ENCODE measurements at regions not wholly inside any gene's neighbourhood (a gene's known extent, or its start where the extent isn't known, plus 50 kb on each side); places are given as distances from the start of the nearest gene placed in this dataset.

GRCh38 chr12:41743835-41744234 is 400.8 kb downstream of the GXYLT1 start:
- H3K4me3 ChIP-seq (replicated peaks; ENCODE audit: low read depth, low read length), result no peak overlapping the region

GRCh38 chr12:41739066-41739465 is 405.6 kb downstream of the GXYLT1 start:
- no peak for DNase-seq (ENCODE audit: low read depth)
- TF ChIP-seq, protein P1, sequence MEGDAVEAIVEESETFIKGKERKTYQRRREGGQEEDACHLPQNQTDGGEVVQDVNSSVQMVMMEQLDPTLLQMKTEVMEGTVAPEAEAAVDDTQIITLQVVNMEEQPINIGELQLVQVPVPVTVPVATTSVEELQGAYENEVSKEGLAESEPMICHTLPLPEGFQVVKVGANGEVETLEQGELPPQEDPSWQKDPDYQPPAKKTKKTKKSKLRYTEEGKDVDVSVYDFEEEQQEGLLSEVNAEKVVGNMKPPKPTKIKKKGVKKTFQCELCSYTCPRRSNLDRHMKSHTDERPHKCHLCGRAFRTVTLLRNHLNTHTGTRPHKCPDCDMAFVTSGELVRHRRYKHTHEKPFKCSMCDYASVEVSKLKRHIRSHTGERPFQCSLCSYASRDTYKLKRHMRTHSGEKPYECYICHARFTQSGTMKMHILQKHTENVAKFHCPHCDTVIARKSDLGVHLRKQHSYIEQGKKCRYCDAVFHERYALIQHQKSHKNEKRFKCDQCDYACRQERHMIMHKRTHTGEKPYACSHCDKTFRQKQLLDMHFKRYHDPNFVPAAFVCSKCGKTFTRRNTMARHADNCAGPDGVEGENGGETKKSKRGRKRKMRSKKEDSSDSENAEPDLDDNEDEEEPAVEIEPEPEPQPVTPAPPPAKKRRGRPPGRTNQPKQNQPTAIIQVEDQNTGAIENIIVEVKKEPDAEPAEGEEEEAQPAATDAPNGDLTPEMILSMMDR (IDR thresholded peaks at IDR 0.05; ENCODE audit: low read length, missing control alignments), result no peak
- H3K4me3 ChIP-seq (replicated peaks; ENCODE audit: low read depth, low read length), result no peak overlapping the region

More at GRCh38 chr12:41743835-41744234, 400.8 kb downstream of the GXYLT1 start:
- DNase-seq (ENCODE audit: low read depth), result no peak
- TF ChIP-seq, protein P1 (IDR thresholded peaks at IDR 0.05; ENCODE audit: low read length, missing control alignments), result no peak

GRCh38 chr12:41737423-41737822 is 407.3 kb downstream of the GXYLT1 start:
- no peak overlapping the region for H3K4me3 ChIP-seq (replicated peaks; ENCODE audit: low read depth, low read length)
- TF ChIP-seq, protein P1 (IDR thresholded peaks at IDR 0.05; ENCODE audit: low read length, missing control alignments), result no peak
- DNase-seq (ENCODE audit: low read depth), result no peak

DNA sequence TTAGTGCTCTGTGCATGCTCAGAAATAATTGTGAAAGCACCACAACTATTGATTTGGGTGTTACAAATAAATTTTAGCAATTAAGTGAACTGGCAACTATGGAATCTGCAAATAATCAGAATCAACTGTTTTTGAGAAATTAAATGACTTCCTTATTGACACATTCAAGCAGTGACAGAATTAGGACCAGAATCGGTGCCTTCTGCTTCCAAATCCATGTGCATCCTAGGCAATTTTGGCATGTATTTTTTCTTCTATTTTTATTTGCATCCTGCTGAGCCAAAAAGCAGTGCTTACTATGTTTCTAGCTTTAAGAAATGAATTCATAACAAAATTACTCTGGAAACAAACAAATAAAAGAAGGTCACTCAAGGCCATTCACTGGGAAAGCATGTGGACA is 408.2 kb downstream of the GXYLT1 start:
- TF ChIP-seq, protein P1 (IDR thresholded peaks at IDR 0.05; ENCODE audit: low read length, missing control alignments), result no peak
- no peak overlapping the region for H3K4me3 ChIP-seq (replicated peaks; ENCODE audit: low read depth, low read length)
- no peak for DNase-seq (ENCODE audit: low read depth)

DNA sequence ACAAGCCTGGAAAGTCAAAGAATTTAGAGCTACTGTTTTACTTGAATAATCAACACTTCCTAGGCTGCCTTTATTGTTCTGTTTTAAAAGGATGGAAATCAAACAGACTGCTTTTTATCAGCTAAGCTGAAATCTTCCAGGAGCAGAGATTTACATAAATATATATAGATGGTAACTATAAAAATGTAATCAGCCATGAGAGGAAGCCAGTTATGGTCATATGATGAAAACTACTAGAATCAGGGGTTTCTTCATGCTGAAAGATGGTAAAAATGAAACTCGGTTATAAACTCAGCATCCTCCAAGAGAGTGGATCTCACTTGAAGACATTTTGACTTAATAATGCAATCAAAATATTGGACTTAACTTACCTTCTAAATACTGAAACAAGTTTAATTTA is 413.0 kb downstream of the GXYLT1 start:
- no peak overlapping the region for H3K4me3 ChIP-seq (replicated peaks; ENCODE audit: low read depth, low read length)
- DNase-seq (ENCODE audit: low read depth), result no peak
- TF ChIP-seq, protein P1 (IDR thresholded peaks at IDR 0.05; ENCODE audit: low read length, missing control alignments), result no peak

GRCh38 chr12:41731061-41731460 is 413.6 kb downstream of the GXYLT1 start:
- TF ChIP-seq, protein P1 (IDR thresholded peaks at IDR 0.05; ENCODE audit: low read length, missing control alignments), result no peak
- no peak for DNase-seq (ENCODE audit: low read depth)
- no peak overlapping the region for H3K4me3 ChIP-seq (replicated peaks; ENCODE audit: low read depth, low read length)

DNA sequence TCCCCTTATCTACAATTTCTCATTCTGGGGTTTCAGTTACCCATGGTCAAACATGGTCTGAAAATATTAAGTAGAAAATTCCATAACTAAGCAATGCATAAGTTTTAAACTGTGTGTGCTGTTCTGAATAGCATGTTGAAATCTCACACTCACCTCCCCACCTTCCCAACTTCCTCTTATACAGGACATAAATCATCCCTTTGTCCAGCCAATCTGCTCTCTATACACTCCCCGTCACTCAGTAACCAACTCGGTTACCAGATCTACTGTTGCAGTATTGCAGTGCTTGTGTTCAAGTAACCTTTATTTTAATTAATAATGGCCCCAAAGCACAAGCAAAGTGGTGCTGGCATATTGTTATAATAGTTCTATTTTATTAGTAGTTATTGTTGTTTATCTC is 420.5 kb downstream of the GXYLT1 start:
- TF ChIP-seq, protein P1 (IDR thresholded peaks at IDR 0.05; ENCODE audit: low read length, missing control alignments), result no peak
- H3K4me3 ChIP-seq (replicated peaks; ENCODE audit: low read depth, low read length), result no peak overlapping the region
- DNase-seq (ENCODE audit: low read depth), result no peak

Data from fibroblast of pulmonary artery (primary cell).